ENCODE measurements at regions not wholly inside any gene's neighbourhood (a gene's known extent, or its start where the extent isn't known, plus 50 kb on each side); places are given as distances from the start of the nearest gene placed in this dataset.

GRCh38 chr17:54239291-54239690 is 416.6 kb downstream of the KIF2B start:
- TF ChIP-seq EZH2 (IDR thresholded peaks at IDR 0.05) (no peak), POLR2AphosphoS5 (IDR thresholded peaks at IDR 0.05; ENCODE audit: borderline replicate concordance, low read depth, low read length) (no peak)

All from SK-N-MC (cell line).